ENCODE measurements at regions not wholly inside any gene's neighbourhood (a gene's known extent, or its start where the extent isn't known, plus 50 kb on each side); places are given as distances from the start of the nearest gene placed in this dataset.
"Not testable (repeated sequence)": the region's sequence is repeated elsewhere in the genome, so short reads cannot be mapped to it uniquely, and the experiment has no call there.

- DNase-seq (ENCODE audit: low read depth) = no peak
Measured at GRCh38 chr3:159273608-159274007, 471.8 kb downstream of the MFSD1 start.

GRCh38 chr3:159275741-159276140, 473.9 kb downstream of the MFSD1 start:
- DNase-seq (ENCODE audit: low read depth) = no peak

GRCh38 chr3:159277814-159278213, 476.0 kb downstream of the MFSD1 start:
- DNase-seq (ENCODE audit: low read depth) = no peak

- no peak for DNase-seq (ENCODE audit: low read depth)
Measured at GRCh38 chr3:159280386-159281191, 478.7 kb downstream of the MFSD1 start.

- DNase-seq (ENCODE audit: low read depth) = no peak
Measured at GRCh38 chr3:159293493-159293892, 491.6 kb downstream of the MFSD1 start.

- DNase-seq (ENCODE audit: low read depth) = no peak
Measured at GRCh38 chr3:159301961-159302360, 500.1 kb downstream of the MFSD1 start.

- DNase-seq (ENCODE audit: low read depth) = no peak
Measured at GRCh38 chr3:159305017-159305416, 503.2 kb downstream of the MFSD1 start.

- not testable (repeated sequence) for DNase-seq (ENCODE audit: low read depth)
Measured at GRCh38 chr3:159316706-159317105, 514.9 kb downstream of the MFSD1 start.

- DNase-seq (ENCODE audit: low read depth) = no peak
Measured at GRCh38 chr3:159319156-159319555, 517.3 kb downstream of the MFSD1 start.

GRCh38 chr3:159322322-159322939, 520.6 kb downstream of the MFSD1 start:
- peak; percentile 4 for DNase-seq (ENCODE audit: low read depth)

GRCh38 chr3:159323848-159324247, 522.0 kb downstream of the MFSD1 start:
- no peak for DNase-seq (ENCODE audit: low read depth)

GRCh38 chr3:159326998-159327397, 525.1 kb downstream of the MFSD1 start:
- no peak for DNase-seq (ENCODE audit: low read depth)

- no peak for DNase-seq (ENCODE audit: low read depth)
Measured at GRCh38 chr3:159332535-159333099, 530.8 kb downstream of the MFSD1 start.

- DNase-seq (ENCODE audit: low read depth) = no peak
Measured at GRCh38 chr3:159339131-159339530, 537.3 kb downstream of the MFSD1 start.

GRCh38 chr3:159340877-159341500, 539.1 kb downstream of the MFSD1 start:
- DNase-seq (ENCODE audit: low read depth) = no peak

- no peak for DNase-seq (ENCODE audit: low read depth)
Measured at GRCh38 chr3:159346271-159346903, 544.5 kb downstream of the MFSD1 start.

- no peak for DNase-seq (ENCODE audit: low read depth)
Measured at GRCh38 chr3:159348431-159348830, 546.6 kb downstream of the MFSD1 start.

GRCh38 chr3:159356606-159357005, 554.8 kb downstream of the MFSD1 start:
- no peak for DNase-seq (ENCODE audit: low read depth)

- no peak for DNase-seq (ENCODE audit: low read depth)
Measured at GRCh38 chr3:159364511-159364910, 562.7 kb downstream of the MFSD1 start.

GRCh38 chr3:159366476-159366875, 564.6 kb downstream of the MFSD1 start:
- DNase-seq (ENCODE audit: low read depth) = no peak

GRCh38 chr3:159371961-159372360, 570.1 kb downstream of the MFSD1 start:
- no peak for DNase-seq (ENCODE audit: low read depth)

Measured in fibroblast of the conjunctiva (primary cell).